K562 (cell line): ENCODE measurements at regions not wholly inside any gene's neighbourhood (a gene's known extent, or its start where the extent isn't known, plus 50 kb on each side); places are given as distances from the start of the nearest gene placed in this dataset.

Experiments used
- CTCF ChIP-seq, 3 experiments: IDR thresholded peaks in 2 of 3; conservative IDR thresholded peaks in 1 of 3; 2 replicates each; pipeline ENCODE4 v1.5.1; 2011 to 2012; ENCODE audit warnings: low read length in 3 of 3, mild to moderate bottlenecking in 3 of 3, control low read depth in 2 of 3, improper control_type of control experiment in 1 of 3, inconsistent platforms in 1 of 3, low read depth in 1 of 3, mixed read lengths in 1 of 3, moderate library complexity in 1 of 3; ENCODE audit not compliant: insufficient read depth in 2 of 3
- POLR2AphosphoS2 ChIP-seq: IDR thresholded peaks from 2 replicates; pipeline ENCODE4 v1.6.1; 2012; ENCODE audit warnings: low read length, improper control_type of control experiment
- SREBF2 ChIP-seq: sonication (generic); formaldehyde crosslinking; IDR thresholded peaks from 2 replicates; pipeline ENCODE4 v1.4.0; 2020; ENCODE audit warnings: mild to moderate bottlenecking, missing genetic modification reagents
- TBP ChIP-seq: optimal IDR thresholded peaks from 2 replicates; pipeline ENCODE3; 2011; ENCODE audit warnings: low read depth, low read length, improper control_type of control experiment
- TCFL5 ChIP-seq: fragments of 250-450 bp; sonication (Bioruptor Pico); conservative IDR thresholded peaks from 2 replicates; pipeline ENCODE4 v1.6.1; 2021; ENCODE audit warnings: mild to moderate bottlenecking, moderate library complexity, matching md5 sums

- TF ChIP-seq SREBF2 (CRISPR knock-in tag) (no peak), POLR2AphosphoS2 (no peak), TCFL5 (no peak), CTCF (IDR thresholded peaks at IDR 0.05 in 2 of 3, conservative IDR thresholded peaks at IDR 0.05 in 1 of 3; ENCODE audit: insufficient read depth in 2 of 3, low read depth in 1 of 3, low read length in 3 of 3) (no peak), TBP (no peak)
These were observed 162.7 kb upstream of the PDE4D start for GRCh38 chr5:60056191-60056590.
